ENCODE measurements at regions not wholly inside any gene's neighbourhood (a gene's known extent, or its start where the extent isn't known, plus 50 kb on each side); places are given as distances from the start of the nearest gene placed in this dataset.

GRCh38 chr1:168386492-168386891 lies 105.8 kb downstream of the TBX19 start:
- Histone ChIP-seq H3K27me3 (ENCODE audit: control insufficient read depth, insufficient read depth, low read length) (peaks cover 8% of the 10 kb centered on the region), H2BK5ac (ENCODE audit: low read depth, low read length, poor library complexity, severe bottlenecking) (no peak overlapping the region), H2BK20ac (ENCODE audit: low read depth, low read length) (no peak overlapping the region), H3K9me1 (ENCODE audit: insufficient read depth, low read length) (no peaks in the 10 kb centered on the region), H3K9me3 (ENCODE audit: control insufficient read depth, insufficient read depth, low read length) (no peaks in the 10 kb centered on the region), H2AK9ac (replicated peaks; ENCODE audit: low read depth, low read length, poor library complexity) (no peak overlapping the region), H4K91ac (ENCODE audit: insufficient read depth, low read depth, low read length) (no peak overlapping the region), H3K4me1 (ENCODE audit: control insufficient read depth, insufficient read depth, low read length) (no peaks in the 10 kb centered on the region), H3K36me3 (ENCODE audit: control insufficient read depth, insufficient read depth, low read length) (no peaks in the 10 kb centered on the region), H2BK120ac (ENCODE audit: low read depth, low read length) (no peak overlapping the region), H3K9ac (ENCODE audit: low read depth, low read length) (no peak overlapping the region), H4K20me1 (ENCODE audit: insufficient read depth, low read length) (no peaks in the 10 kb centered on the region), H3K14ac (replicated peaks; ENCODE audit: low read depth, low read length) (no peak overlapping the region), H3K4me2 (ENCODE audit: low read depth, low read length) (no peak overlapping the region), H4K5ac (ENCODE audit: low read depth, low read length) (no peak overlapping the region), H4K8ac (ENCODE audit: low read depth in 2 of 2, low read length in 2 of 2) (no peak overlapping the region), H2BK15ac (ENCODE audit: low read depth, low read length) (no peak overlapping the region), H3K79me1 (ENCODE audit: low read depth in 1 of 2, low read length in 2 of 2) (no peaks in the 10 kb centered on the region), H3K56ac (ENCODE audit: extremely low read depth, insufficient read depth, low read length) (no peak overlapping the region), H3K23ac (ENCODE audit: low read depth, low read length) (no peak overlapping the region), H3K4me3 (ENCODE audit: insufficient read depth, low read depth, low read length) (no peak overlapping the region), H2AK5ac (ENCODE audit: low read depth, low read length) (no peak overlapping the region), H2AFZ (replicated peaks; ENCODE audit: low read length, poor library complexity) (no peak overlapping the region), H3K18ac (ENCODE audit: low read depth, low read length) (no peak overlapping the region), H3K4ac (ENCODE audit: low read depth, low read length) (no peak overlapping the region), H3K27ac (ENCODE audit: insufficient read depth, low read length) (no peak overlapping the region)
- DNase-seq = no peak
- in situ Hi-C loops (cut with MboI; ENCODE audit: low sequenced_read_pairs) (no loop called here), intact Hi-C loops (cut with micrococcal nuclease) (no loop called here), dilution Hi-C loops (cut with HindIII; ENCODE audit: low sequenced_read_pairs, unreplicated experiment) (no loop called here)
- no peak for TF ChIP-seq CTCF (conservative IDR thresholded peaks at IDR 0.05; ENCODE audit: low read depth, low read length)
- TF ChIP-seq SMC3 (IDR thresholded peaks at IDR 0.05; ENCODE audit: low read depth, low read length) = no peak
- TF ChIP-seq FOS (IDR thresholded peaks at IDR 0.05; ENCODE audit: low read depth, low read length) = no peak
- no peak for TF ChIP-seq ELK1 (IDR thresholded peaks at IDR 0.05; ENCODE audit: borderline replicate concordance, low read depth, low read length)
- TF ChIP-seq MAZ (IDR thresholded peaks at IDR 0.05; ENCODE audit: borderline replicate concordance, low read depth, low read length) = no peak
- TF ChIP-seq BHLHE40 (IDR thresholded peaks at IDR 0.05; ENCODE audit: low read depth, low read length) = no peak
- no peak for TF ChIP-seq RFX5 (IDR thresholded peaks at IDR 0.05; ENCODE audit: low read depth, low read length)
- no peak for TF ChIP-seq CEBPB (IDR thresholded peaks at IDR 0.05; ENCODE audit: low read depth, low read length)
- TF ChIP-seq POLR2A (IDR thresholded peaks at IDR 0.05; ENCODE audit: low read depth, low read length) = no peak
- TF ChIP-seq RAD21 (IDR thresholded peaks at IDR 0.05; ENCODE audit: low read length) = no peak
- TF ChIP-seq RCOR1 (IDR thresholded peaks at IDR 0.05; ENCODE audit: insufficient replicate concordance, low read length) = no peak
- no peak for TF ChIP-seq MAFK (IDR thresholded peaks at IDR 0.05; ENCODE audit: low read depth, low read length)
- no peak for TF ChIP-seq NFE2L2 (IDR thresholded peaks at IDR 0.05; ENCODE audit: low read depth, low read length)
- no peak for TF ChIP-seq USF2 (IDR thresholded peaks at IDR 0.05; ENCODE audit: low read depth, low read length)
- TF ChIP-seq CHD1 (IDR thresholded peaks at IDR 0.05; ENCODE audit: low read depth, low read length) = no peak
- TF ChIP-seq MXI1 (IDR thresholded peaks at IDR 0.05; ENCODE audit: borderline replicate concordance, low read depth, low read length) = no peak
- WGBS, 2 experiments (ENCODE audit: extremely low coverage in 2 of 2, insufficient read length in 1 of 2) = no CpG with 5 or more reads among the region's 2 CpGs
- BruUV-seq (replicated peaks) = no TSS peak
- ChIA-PET CTCF (no interaction called here), POLR2A (ENCODE audit: unreplicated experiment) (no interaction called here)
- ATAC-seq (ENCODE audit: low read depth) = no peak
